GM03348 (cell line): ENCODE measurements at regions not wholly inside any gene's neighbourhood (a gene's known extent, or its start where the extent isn't known, plus 50 kb on each side); places are given as distances from the start of the nearest gene placed in this dataset.
"Not testable (repeated sequence)": the region's sequence is repeated elsewhere in the genome, so short reads cannot be mapped to it uniquely, and the experiment has no call there.

Source experiments
- DNase-seq: peaks from one replicate; pipeline ENCODE4 v3.0.0; 2012; ENCODE audit warnings: low spot score

- no peak for DNase-seq
Measured at GRCh38 chr12:125503128-125503527, 437.9 kb downstream of the AACS start.

GRCh38 chr12:125509195-125509594 is 444.0 kb downstream of the AACS start:
- DNase-seq: no peak

- DNase-seq: no peak
Measured at GRCh38 chr12:125512541-125513298, 447.5 kb downstream of the AACS start.

- no peak for DNase-seq
Measured at GRCh38 chr12:125515887-125516286, 450.7 kb downstream of the AACS start.

- DNase-seq: no peak
Measured at GRCh38 chr12:125518074-125518473, 452.8 kb downstream of the AACS start.

- no peak for DNase-seq
Measured at GRCh38 chr12:125519026-125519651, 453.9 kb downstream of the AACS start.

GRCh38 chr12:125525879-125526278 is 460.6 kb downstream of the AACS start:
- DNase-seq: no peak

- DNase-seq: no peak
Measured at GRCh38 chr12:125528281-125528680, 463.0 kb downstream of the AACS start.

GRCh38 chr12:125530201-125530600 is 465.0 kb downstream of the AACS start:
- no peak for DNase-seq

- no peak for DNase-seq
Measured at GRCh38 chr12:125530876-125531275, 465.6 kb downstream of the AACS start.

- DNase-seq: no peak
Measured at GRCh38 chr12:125531574-125531973, 466.3 kb downstream of the AACS start.

GRCh38 chr12:125533434-125534029 is 468.3 kb downstream of the AACS start:
- DNase-seq: peak; percentile 19

GRCh38 chr12:125538401-125539199 is 473.4 kb downstream of the AACS start:
- no peak for DNase-seq

GRCh38 chr12:125540580-125541204 is 475.5 kb downstream of the AACS start:
- DNase-seq: no peak

GRCh38 chr12:125544960-125545359 is 479.7 kb downstream of the AACS start:
- DNase-seq: no peak

- no peak for DNase-seq
Measured at GRCh38 chr12:125549171-125549570, 483.9 kb downstream of the AACS start.

GRCh38 chr12:125549836-125550235 is 484.6 kb downstream of the AACS start:
- no peak for DNase-seq

- no peak for DNase-seq
Measured at GRCh38 chr12:125552295-125552694, 487.1 kb downstream of the AACS start.

GRCh38 chr12:125561008-125561407 is 495.8 kb downstream of the AACS start:
- DNase-seq: not testable (repeated sequence)

- DNase-seq: no peak
Measured at GRCh38 chr12:125564753-125565152, 499.5 kb downstream of the AACS start.

GRCh38 chr12:125567581-125567980 is 502.3 kb downstream of the AACS start:
- DNase-seq: no peak

GRCh38 chr12:125568306-125568705 is 503.1 kb downstream of the AACS start:
- DNase-seq: no peak
